Cardiac septum (tissue), 1 donor: ENCODE measurements at regions not wholly inside any gene's neighbourhood (a gene's known extent, or its start where the extent isn't known, plus 50 kb on each side); places are given as distances from the start of the nearest gene placed in this dataset.

Experiments
- DNase-seq: peaks from one replicate; pipeline ENCODE4 v3.0.0-alpha.2; 2020; ENCODE audit warnings: low spot score
- intact Hi-C: fragments of 100-400 bp; cut with DNase I; formaldehyde crosslinking; loops from one replicate; pipeline ENCODE4 v1.14.0; 2022
- donor health status: DM: no; HTN: no; CAD: no.

DNA sequence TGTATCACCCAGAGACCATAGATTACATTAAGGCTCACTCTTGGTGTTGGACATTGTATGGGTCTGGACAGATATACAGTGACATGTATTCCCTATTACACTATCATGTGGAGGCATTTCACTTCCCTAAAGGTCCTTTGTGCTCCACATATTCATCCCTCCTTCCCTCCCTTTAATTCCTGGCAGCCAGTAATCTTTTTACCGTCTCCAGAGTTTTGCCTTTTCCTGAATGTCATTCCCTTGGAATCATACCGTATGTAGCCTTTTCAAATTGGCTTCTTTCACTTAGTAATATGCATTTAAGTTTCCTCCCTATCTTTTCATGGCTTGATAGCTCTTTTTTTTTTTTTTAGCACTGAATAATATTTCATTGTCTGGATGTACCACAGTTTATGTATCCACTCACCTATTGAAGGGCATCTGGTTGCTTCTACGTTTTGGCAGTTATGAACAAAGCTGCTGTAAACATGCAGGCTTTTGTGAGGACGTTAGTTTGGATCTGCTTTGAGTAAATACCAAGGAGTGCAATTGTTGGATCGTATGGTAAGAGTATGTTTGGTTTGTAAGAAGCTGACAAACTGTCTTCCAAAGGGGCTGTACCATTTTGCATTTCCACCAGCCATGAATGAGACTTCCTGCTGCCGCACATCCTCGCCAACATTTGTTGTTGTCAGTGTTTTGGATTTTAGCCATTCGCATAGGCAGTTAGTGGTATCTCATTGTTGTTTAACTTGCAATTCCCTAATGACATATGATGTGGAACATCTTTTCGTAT lies 122.1 kb upstream of the SMIM23 start:
- no peak for DNase-seq
- intact Hi-C loops: no loop called here

DNA sequence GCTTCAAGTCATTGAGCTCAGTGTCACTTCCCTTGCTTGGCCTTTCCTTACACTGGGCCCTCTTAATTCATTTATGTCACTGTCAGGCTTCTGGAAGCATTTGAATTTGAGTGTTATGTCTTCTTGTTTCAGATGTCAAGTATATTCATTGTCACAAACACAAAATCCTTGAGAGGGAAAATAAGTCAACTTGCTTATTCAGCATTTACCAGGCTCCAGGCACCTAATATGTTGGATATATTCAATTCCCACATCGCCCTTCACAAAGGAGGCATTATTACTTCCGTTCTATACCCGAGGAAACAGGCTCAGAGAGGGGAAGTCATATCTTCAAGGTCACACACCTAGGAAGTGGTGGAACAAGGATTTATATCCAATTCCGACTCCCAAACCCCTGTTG lies 121.1 kb upstream of the SMIM23 start:
- intact Hi-C loops: no loop called here
- no peak for DNase-seq

DNA sequence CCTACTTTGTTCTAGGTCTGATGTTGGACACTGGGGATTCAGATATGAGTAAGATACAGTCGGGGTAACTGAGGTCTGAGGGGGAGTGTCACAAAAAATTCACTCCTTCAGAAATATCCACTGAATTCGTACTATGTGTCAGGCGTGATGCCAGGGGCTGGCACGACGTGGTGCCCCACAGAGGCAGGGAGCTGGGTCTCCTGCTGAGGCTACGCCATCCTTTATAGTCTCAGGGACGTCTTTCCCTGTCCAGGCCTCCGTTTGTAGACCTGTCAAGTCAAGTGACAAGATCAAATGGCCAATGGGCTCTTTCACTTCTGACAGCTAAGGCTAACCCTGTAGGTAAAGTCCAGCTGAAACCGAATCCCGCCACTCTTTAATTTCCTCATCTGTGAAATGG lies 118.8 kb upstream of the SMIM23 start:
- no peak for DNase-seq
- intact Hi-C loops: no loop called here

DNA sequence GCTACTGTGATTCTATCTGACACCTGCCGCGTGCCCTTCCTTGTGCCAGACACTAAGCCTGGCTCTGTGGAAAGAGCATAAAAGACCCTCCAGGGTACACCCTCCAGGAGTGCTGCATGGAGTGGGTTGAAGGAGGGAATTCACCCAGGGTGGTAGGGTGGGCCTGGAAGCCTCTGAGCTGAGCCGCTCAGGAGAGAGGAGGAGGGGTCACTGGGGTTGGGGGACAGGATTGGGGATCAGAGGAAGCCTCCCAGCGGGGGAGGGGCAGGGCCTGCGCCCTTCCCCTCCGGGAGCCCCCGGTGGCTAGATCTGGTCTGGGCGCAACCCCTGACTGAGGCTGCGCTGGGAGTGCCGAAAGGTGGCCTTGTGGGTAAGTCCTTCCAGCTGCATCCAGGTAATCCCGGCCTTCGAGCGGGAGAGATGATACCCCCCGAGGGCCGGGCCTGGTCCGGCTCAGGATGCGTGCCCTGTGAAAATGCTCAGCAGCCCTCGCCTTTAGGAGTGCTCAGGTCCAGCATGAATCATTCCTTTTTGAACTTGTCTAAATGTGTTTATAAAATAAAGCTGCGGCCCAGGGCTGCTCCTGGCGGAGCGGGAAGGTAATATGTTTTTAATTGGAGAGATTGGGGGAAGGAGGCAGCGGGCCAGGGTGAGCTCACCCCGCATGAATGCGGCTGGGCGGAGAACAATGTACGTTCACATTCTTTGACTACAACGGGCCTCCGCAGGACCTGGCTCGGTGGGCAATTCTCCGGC lies 118.1 kb upstream of the SMIM23 start:
- intact Hi-C loops: no loop called here
- DNase-seq: peak; percentile 84

DNA sequence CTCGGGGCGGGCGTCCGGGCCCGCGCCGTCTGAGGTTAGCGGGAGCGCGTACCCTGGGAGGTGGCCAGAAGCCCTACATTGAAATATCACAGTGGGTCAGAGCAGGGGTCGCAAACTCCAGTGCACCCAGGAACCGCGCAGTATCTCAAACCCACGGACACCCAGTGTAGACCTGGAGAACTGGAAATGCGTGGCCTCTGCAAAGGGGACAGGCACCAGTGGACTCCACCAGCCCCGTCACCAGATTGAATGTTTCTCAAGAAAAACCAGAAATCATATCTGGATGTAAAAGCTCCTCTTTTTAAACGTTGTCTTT lies 117.6 kb upstream of the SMIM23 start:
- intact Hi-C loops: no loop called here
- no peak for DNase-seq

DNA sequence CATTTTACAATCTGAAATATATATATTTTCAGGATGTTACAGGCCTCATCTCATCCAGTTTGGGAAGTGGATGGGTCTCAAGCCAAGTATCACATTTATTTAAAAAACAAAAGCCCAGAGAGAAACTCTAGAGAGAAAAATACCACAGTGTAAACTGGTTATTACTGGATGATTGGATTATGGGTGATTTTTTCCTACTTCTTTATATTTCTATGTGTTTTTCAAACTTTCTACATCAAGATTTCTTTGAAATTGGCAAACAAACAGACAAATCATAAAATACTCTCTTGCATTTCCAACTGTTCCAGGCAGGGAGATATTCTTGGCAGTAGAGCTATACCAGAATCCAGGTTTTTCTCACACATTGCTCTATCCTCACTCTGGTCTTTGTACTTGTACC lies 116.0 kb upstream of the SMIM23 start:
- intact Hi-C loops: no loop called here
- no peak for DNase-seq

DNA sequence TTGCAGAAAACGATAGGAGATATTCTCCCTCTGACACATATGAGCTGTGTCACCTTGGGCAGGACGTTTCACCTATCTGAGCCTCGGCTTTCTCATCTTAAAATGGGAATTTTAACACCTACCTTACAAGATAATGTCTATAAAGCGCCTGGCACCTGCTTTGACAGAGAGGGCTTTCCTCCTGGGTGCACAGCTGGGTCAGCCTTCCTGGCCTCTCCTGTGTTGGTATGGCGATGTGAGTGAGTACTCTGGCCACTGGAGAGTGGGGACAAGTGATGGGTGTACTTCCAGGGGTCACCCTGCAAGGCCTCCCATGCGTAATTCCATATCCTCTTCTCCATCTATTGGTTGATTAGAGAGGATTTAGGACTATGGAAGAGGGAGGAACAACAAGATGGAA lies 113.1 kb upstream of the SMIM23 start:
- DNase-seq: no peak
- intact Hi-C loops: no loop called here

DNA sequence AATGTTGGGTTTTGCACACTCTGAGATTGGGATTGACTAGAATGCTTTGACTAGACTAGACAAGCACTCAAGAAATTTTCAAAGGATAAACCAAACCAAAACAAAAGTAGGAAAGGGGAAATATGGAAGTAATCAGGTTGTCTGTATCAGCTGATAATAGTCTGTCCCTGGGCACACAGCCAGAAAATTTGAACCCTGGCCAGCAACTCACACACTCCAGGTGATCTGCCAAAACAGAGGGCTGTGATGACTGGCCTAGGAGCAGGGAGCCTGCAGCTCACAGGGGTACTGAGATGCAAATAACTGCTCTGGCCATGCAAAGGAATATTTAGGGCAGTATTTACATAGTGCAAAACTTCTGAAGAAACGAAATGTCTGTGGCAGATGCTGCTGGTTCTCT lies 112.3 kb upstream of the SMIM23 start:
- intact Hi-C loops: no loop called here
- DNase-seq: no peak

DNA sequence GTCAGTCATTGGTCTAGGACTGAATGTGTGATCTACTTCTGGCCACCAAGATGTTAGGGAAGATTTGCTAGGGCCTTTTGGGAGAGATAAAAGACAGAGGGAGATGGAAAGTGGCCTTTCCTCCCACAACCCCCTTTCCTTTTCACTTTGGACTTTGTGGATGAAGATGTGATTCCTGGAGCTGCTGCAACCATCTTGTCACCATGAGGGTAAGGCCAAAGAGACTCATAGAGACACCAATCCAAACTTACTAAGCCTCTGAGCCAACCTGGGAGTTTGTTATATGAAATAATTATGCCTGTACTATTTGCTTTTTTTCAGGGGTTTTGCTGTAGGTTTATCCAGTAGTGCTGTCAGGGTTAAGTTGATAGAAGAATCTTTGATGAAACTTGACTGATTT lies 111.8 kb upstream of the SMIM23 start:
- DNase-seq: no peak
- intact Hi-C loops: no loop called here

DNA sequence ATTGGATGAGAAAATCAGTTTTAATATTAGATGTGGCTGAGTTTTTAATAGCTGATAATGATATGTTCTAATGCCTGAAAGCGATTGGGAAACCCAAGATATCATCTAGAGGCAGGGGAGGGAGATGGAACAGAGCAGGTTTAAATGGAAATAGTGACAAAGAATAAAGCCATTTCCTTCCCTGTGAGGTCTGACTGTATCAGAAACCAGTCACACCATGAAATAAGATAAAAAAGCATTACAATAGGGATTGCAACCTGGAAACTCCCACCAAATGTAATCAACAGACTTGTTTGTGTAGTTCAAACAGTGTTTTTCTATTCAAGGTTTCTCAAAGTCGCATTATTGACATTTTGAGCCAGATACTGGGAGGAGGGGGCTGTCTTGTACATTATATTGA lies 110.1 kb upstream of the SMIM23 start:
- DNase-seq: no peak
- intact Hi-C loops: no loop called here

DNA sequence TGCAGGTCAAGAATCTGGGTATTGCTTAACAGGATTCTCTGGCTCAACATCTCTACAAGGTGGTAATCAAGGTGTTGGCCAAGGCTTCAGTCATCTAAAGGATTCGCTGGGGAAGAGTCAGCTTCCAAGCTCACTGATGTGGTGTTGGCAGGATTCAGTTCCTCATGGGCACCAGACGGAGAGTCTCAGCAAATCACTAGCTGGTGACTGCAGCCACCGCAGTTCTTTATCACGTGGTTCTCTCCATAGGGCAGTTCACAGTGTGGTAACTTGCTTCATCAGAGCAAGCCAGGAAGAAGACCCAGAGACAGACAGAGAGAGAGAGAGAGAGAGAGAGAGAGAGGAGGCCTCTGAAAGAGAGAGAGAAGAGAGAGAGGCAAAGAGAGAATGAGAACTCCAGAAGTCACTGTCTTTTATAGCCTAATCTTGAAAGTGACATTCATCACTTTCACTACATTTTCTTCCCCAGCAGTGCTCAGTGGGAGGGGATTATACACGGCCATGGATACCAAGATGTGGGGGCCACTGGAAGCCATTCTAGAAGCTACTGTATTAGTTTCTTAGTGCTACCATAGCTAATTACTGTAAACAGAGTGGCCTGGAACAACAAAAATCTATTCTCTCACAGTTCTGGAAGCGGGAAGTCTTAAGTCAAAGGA lies 109.2 kb upstream of the SMIM23 start:
- intact Hi-C loops: no loop called here
- no peak for DNase-seq

DNA sequence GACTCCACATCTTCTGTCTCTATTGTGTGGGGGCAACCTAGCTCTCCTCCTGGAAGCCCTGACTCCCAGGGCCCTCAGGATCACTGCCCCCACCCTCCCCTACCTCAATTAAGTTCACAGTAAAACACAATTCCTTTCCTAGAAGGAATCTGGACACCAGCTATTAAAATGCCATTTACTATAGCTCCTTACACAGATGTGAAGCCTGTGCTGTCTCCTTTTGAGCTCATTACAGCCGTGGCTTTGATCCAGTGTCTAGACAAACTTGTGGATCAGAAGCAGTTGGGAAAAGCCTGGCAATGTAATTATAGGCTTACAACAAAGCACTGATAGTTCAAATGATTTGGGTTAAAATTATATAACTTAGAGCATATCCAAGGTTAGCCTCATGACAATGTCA lies 107.0 kb upstream of the SMIM23 start:
- intact Hi-C loops: no loop called here
- DNase-seq: no peak

DNA sequence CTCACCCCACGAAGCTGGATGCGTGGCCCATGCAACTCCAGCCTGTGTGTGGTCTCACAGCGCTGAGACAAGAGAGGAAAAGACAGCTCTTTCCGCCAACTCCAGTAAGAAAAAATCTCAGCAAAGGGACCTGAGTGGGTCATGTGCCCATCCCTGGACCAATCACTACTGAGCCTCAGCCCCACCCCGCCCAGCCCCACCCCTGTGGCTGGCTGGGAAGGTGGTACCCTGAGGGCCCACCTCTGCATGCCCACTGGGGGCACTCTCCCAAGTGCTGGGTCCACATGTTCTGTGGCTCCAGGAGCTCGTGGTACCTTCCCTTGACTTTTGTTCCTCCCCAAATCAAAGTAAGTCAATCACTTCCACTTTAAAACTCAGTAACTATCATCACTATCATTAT lies 105.1 kb upstream of the SMIM23 start:
- DNase-seq: no peak
- intact Hi-C loops: no loop called here

DNA sequence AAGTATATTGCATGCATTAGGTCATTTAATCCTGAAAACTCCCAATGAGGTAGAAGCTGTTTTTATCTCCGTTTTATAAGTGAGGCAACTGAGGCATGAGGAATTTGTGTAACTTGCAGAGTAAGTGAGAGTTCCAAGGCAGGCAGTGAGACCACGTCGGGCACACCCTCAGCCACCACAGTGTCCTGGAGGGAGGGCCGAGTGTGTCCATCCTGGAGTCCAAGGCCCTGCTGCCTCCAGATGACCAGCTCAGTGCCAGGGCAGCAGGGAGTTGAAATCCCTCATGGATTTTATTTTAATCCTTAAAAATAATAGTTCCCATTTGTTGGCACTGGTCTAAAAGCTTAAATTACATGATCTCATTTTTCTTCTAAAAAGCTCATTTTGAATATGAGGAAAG lies 104.6 kb upstream of the SMIM23 start:
- intact Hi-C loops: no loop called here

DNA sequence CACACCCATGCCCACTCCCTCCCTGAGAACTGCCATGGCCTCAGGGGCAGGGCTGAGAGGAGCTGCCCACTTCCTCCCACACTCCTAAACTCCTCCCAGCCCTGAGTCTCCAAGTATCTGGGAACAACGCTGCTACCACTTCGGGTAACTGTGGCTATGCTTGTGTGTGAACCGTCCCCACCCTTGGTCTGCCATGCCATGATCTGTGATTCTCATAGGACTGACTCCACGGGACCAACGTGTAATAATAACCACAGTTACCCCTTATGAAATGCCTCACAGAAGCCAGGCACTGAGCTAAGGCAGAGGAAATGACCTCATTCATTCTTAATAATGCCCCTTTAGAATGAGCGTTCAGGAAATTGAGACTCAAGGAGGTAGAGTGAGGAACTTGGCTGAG lies 103.9 kb upstream of the SMIM23 start:
- intact Hi-C loops: no loop called here
- no peak for DNase-seq

More for the DNA sequence above, 104.6 kb upstream of the SMIM23 start:
- no peak for DNase-seq

DNA sequence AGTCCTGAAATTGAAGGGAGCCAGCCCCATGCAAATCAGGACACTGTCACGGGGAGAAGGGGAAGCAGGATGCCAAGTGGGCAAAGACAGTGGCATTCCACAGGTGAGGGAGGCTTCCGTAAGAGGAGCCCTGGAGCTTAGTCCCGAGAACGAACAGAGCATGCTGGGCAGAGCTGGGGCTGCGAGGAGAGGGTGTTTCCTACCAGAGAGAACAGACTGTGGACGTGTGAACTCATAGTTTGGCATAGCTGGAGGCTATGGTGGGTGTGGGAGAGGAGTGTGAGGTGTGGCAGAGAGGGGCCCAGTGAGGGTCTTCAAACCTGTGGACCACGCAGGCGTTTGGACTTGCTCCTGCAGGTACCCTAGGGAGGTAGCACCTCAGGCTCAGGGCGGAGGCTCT lies 102.8 kb upstream of the SMIM23 start:
- DNase-seq: no peak
- intact Hi-C loops: no loop called here

DNA sequence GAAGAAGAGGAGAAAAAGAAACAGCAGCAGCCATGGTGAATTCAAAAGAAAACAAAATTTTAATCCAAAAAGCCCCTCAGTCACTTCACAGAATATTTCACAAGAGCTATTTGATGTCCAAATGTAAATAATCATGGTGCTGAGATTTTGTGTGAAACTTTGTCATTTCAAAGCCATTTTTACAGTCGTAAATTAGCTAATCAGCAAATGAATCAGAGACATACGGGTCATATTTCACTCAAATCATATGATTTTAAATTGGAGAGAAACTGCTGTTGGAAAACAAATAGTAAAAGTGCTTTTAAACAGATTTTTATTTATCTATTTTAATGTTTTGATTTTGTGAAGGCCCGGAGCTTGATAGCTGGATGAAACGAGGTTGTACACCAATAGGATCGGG lies 101.4 kb upstream of the SMIM23 start:
- intact Hi-C loops: no loop called here
- DNase-seq: no peak

DNA sequence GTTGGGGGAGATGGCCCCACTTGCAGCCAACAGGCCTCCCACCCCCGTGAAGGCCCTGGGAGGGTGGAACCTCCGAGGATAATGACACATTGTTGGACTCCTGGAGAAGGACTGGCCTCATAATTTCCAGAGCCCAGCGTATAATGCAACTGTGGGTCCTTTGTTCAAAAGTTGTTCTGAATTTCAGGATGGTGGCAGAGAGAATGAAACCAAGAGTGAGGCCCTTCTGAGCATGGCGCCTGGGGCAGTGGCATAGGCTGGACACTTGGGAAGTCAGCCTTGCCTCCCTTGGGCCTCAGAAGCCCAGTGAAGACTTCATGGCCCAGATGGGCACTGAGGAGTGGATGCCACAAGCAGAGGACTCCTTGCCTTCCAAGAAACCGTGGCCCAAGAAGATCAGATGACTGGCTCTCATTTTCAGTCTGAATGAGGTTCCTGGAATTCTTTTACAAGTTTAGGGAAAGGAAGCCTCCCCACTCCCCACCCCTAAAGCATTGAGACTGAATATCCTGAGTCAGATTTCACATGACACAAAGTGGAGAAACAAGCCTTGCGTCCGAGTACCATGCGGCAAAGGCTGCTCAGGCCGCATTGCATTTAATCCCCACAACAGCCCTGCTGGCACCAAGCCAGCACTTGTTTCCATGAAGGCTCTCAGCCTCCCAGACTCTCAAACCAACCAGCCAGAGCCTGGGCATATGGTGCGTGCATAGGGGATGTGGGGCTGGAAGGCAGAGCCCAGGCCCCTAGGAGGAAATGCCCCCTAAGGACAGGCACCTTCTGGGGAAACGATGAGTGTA lies 96.7 kb upstream of the SMIM23 start:
- intact Hi-C loops: no loop called here
- no peak for DNase-seq

DNA sequence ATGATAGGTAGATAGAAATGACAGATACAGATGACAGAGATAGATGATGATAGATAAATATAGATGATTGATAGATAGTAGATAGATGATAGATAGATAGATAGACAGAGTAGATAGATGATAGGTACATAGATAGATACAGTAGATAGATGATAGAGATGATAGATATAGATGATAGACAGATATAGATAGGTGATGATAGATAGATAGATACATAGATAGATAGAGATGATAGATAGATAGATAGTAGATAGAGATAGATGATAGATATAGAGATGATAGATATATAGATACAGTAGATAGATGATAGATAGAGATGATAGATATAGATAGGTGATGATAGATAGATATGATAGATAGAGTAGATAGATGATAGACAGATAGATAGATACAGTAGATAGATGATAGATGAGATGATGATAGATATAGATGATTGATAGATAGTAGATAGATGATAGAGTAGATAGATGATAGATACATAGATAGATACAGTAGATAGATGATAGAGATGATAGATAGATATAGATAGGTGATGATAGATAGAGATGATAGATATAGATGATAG lies 95.7 kb upstream of the SMIM23 start:
- intact Hi-C loops: no loop called here
- DNase-seq: no peak

DNA sequence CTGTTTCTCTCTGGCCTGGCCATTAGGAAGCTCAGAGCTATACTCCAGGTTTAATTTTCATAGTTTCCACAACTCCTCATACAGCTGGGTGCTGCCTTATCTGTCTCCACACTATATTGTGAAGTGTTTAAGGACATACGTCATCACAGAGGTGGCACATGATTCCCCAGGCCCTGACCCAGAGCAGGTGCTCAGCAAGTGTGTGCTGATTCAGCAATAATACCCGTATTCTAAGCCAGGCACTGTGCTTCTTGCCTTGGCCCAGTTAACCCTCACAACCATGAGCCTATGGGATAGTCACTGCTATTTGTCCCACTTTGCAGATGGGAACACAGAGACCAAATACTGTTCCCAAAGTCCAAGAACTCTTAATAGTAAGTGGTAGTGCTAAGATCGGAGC lies 93.5 kb upstream of the SMIM23 start:
- intact Hi-C loops: no loop called here
- DNase-seq: no peak
